ENCODE measurements at regions not wholly inside any gene's neighbourhood (a gene's known extent, or its start where the extent isn't known, plus 50 kb on each side); places are given as distances from the start of the nearest gene placed in this dataset.

DNA sequence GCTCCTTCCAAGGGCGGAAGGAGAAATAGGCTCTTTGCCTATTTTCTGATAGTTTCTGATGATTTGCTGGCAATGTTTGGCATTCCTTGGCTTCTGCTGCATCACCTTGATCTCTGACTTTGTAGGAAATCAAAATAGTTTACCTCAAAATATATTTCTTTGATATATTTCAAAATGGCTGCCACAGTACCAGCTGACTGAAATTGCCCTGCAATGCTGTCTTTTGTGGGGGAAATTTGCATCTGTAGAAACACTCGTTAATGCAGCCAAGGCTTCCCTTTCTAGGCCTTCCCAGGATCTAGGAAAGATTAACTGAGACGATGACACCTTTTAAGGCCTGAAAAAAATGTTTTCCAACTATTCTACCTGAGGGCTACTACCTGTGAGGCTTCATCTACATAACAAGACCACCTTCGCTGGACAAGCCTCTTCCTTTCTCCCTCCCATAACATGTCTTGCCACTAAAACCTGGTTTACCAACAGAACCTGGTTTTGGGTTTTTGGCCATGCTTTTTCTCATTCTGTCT, 212.8 kb upstream of the SSTR1 start:
- no peak for DNase-seq
- intact Hi-C loops (cut with DNase I; ENCODE audit: low total_unique reads) = no loop called here
- H3K4me3 ChIP-seq = no peak overlapping the region
- no peaks in the 10 kb centered on the region for H3K36me3 ChIP-seq
- H3K4me1 ChIP-seq = no peaks in the 10 kb centered on the region
- no peak overlapping the region for H3K27ac ChIP-seq
- TF ChIP-seq, protein P1, sequence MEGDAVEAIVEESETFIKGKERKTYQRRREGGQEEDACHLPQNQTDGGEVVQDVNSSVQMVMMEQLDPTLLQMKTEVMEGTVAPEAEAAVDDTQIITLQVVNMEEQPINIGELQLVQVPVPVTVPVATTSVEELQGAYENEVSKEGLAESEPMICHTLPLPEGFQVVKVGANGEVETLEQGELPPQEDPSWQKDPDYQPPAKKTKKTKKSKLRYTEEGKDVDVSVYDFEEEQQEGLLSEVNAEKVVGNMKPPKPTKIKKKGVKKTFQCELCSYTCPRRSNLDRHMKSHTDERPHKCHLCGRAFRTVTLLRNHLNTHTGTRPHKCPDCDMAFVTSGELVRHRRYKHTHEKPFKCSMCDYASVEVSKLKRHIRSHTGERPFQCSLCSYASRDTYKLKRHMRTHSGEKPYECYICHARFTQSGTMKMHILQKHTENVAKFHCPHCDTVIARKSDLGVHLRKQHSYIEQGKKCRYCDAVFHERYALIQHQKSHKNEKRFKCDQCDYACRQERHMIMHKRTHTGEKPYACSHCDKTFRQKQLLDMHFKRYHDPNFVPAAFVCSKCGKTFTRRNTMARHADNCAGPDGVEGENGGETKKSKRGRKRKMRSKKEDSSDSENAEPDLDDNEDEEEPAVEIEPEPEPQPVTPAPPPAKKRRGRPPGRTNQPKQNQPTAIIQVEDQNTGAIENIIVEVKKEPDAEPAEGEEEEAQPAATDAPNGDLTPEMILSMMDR (IDR thresholded peaks at IDR 0.05) = no peak
- TF ChIP-seq POLR2A (IDR thresholded peaks at IDR 0.05) = no peak
- no peaks in the 10 kb centered on the region for H3K9me3 ChIP-seq
- no peaks in the 10 kb centered on the region for H3K27me3 ChIP-seq

DNA sequence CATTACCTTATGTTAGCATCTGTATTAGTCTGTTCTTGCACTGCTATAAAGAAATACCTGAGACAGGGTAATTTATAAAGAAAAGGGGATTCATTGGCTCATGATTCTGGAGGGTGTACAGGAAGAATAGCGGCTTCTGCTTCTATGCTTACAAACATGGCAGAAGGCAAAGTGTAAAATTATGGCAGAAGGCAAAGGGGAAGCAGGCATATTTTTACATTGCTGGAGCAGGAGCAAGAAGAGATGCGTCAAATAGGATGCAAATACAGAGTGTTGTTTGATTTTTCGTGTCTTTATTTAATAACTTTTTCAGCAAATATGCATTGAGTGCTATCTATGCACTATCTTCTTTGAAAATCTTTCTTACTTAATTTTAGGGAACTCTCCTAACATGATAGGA, 210.7 kb upstream of the SSTR1 start:
- no peak overlapping the region for H3K4me3 ChIP-seq
- DNase-seq = no peak
- H3K36me3 ChIP-seq = no peaks in the 10 kb centered on the region
- H3K4me1 ChIP-seq = no peaks in the 10 kb centered on the region
- H3K27ac ChIP-seq = no peak overlapping the region
- TF ChIP-seq, protein P1 (IDR thresholded peaks at IDR 0.05) = no peak
- no peak for TF ChIP-seq POLR2A (IDR thresholded peaks at IDR 0.05)
- intact Hi-C loops (cut with DNase I; ENCODE audit: low total_unique reads) = no loop called here
- no peaks in the 10 kb centered on the region for H3K27me3 ChIP-seq
- no peaks in the 10 kb centered on the region for H3K9me3 ChIP-seq

DNA sequence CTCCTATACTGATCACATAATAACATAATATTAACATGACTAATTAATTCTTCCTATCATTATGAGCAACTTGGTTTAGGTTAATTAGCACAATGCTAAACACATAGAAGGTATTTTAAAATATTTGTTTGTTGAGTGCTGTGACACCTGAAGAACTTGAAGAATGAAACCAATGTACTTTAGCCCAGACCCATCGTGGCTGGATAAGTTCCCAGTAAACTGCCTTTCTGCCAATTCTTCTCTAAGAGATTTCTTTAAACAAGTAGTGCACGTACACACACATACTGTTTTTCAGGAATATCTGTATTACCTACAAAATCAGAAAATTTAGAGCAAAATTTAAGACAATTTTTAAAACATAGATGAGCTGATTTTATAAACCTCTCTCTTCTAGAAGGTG, 207.4 kb upstream of the SSTR1 start:
- no peak for DNase-seq
- no peaks in the 10 kb centered on the region for H3K27me3 ChIP-seq
- no peaks in the 10 kb centered on the region for H3K9me3 ChIP-seq
- H3K36me3 ChIP-seq = no peaks in the 10 kb centered on the region
- H3K4me1 ChIP-seq = no peaks in the 10 kb centered on the region
- no peak overlapping the region for H3K4me3 ChIP-seq
- intact Hi-C loops (cut with DNase I; ENCODE audit: low total_unique reads) = no loop called here
- no peak for TF ChIP-seq POLR2A (IDR thresholded peaks at IDR 0.05)
- TF ChIP-seq, protein P1 (IDR thresholded peaks at IDR 0.05) = no peak
- H3K27ac ChIP-seq = no peak overlapping the region

- TF ChIP-seq, protein P1 (IDR thresholded peaks at IDR 0.05) = no peak
- TF ChIP-seq POLR2A (IDR thresholded peaks at IDR 0.05) = no peak
- Histone ChIP-seq H3K4me3 (no peak overlapping the region), H3K36me3 (no peaks in the 10 kb centered on the region), H3K9me3 (no peaks in the 10 kb centered on the region), H3K4me1 (no peaks in the 10 kb centered on the region), H3K27ac (no peak overlapping the region), H3K27me3 (no peaks in the 10 kb centered on the region)
- no peak for DNase-seq
- intact Hi-C loops (cut with DNase I; ENCODE audit: low total_unique reads) = no loop called here
Measured at GRCh38 chr14:38001501-38001900, 206.2 kb upstream of the SSTR1 start.

DNA sequence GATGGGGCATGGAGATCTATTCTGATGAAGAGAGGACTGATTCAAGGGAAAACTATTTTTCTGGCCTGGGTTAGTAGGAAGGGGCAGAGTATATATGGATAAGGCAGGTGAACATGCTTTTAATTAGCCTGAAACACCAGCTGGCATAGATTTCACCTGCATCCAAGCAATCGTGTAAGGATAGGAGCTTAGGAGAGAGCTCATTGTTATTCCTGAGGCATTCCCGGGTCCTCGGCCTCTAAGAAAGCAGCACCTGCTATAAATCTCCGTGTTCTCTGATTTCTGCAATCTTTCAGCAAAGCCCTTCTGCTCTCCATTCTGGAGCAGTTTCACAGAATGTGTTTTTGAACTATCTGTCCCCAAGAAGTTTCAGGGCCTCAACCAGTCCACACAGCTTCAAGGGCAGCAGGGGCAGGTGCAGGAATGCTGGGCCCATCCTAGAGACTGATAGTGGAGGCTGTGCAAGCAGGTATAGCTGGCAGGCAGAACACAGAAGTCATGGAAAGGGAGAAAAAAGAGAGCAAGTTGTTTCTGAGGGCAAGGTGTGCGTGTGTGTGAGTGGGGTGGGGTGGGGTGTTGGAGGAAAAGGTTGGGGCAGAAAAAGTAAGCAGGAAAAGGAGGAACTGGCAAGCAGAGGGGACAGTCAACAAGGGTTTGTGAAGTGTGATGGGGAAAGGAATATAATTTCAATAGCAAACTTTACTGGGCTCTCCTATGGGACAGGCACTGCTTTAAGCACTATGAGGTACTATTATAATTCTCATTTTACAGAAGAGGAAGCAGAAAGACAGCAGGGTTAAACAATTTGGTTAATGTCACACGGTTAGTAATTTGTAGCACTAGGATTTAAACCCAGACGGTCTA, 203.7 kb upstream of the SSTR1 start:
- intact Hi-C loops (cut with DNase I; ENCODE audit: low total_unique reads) = no loop called here
- no peak overlapping the region for H3K4me3 ChIP-seq
- H3K36me3 ChIP-seq = no peaks in the 10 kb centered on the region
- H3K4me1 ChIP-seq = no peaks in the 10 kb centered on the region
- H3K27ac ChIP-seq = no peak overlapping the region
- no peaks in the 10 kb centered on the region for H3K27me3 ChIP-seq
- DNase-seq = no peak
- TF ChIP-seq, protein P1 (IDR thresholded peaks at IDR 0.05) = no peak
- TF ChIP-seq POLR2A (IDR thresholded peaks at IDR 0.05) = no peak
- H3K9me3 ChIP-seq = no peaks in the 10 kb centered on the region

Measured in uterus (tissue), 3 donors.